ENCODE measurements at regions not wholly inside any gene's neighbourhood (a gene's known extent, or its start where the extent isn't known, plus 50 kb on each side); places are given as distances from the start of the nearest gene placed in this dataset.
A peak's percentile ranks its signal among the peaks of the same experiment; 100 is the strongest.

DNA sequence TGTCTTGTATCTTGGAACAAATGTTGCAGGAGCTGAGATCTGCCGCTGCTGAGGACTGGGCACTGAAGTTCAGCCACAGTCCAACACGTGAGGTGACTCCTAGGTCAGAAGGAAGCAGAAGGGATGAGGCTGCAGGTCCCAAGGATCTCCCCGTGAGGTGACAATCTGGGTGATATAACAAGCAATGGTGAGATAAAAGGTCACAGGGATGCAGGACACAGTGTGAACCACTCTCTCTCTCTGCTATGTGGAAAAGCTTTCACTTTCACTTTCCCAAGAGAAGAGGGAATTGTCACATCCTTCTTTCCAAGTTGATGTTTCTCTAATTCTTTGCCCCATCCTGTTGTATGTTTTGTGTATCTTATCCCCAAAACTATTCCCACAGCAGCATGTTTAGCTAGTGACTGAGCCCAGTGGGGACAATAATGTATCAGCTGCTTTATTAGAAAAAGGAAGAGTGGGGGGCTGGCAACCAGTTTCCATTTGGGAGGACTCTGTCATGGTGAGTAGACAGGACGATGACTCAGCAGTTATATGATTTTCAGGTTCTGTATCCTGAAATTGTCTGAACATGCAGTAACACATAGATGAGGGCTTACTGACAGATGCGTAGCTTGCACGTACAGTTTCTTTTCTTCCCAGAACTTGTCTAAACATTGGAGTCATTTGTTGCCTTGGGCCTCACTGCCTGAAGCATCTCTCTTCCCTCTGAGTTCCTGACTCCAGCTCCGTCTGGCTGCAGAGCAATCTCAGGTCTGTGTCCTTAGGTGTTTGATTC lies 1415.8 kb upstream of the TENM3 start:
- Histone ChIP-seq H3K36me3 (ENCODE audit: insufficient read depth, low read length) (no peaks in the 10 kb centered on the region), H2AFZ (ENCODE audit: low read depth, low read length) (peak overlapping the region; percentile 69), H3K4me1 (ENCODE audit: insufficient read depth, low read length) (peaks cover 13% of the 10 kb centered on the region), H3K27me3 (ENCODE audit: insufficient read depth, low read length, poor library complexity) (no peaks in the 10 kb centered on the region), H3K79me2 (ENCODE audit: insufficient read depth, low read length) (no peaks in the 10 kb centered on the region), H3K9me3 (ENCODE audit: insufficient read depth, low read length, severe bottlenecking) (no peaks in the 10 kb centered on the region), H3K27ac (ENCODE audit: low read length) (peak overlapping the region; percentile 32), H3K4me2 (ENCODE audit: insufficient read depth, low read length) (peak overlapping the region; percentile 58), H4K20me1 (ENCODE audit: insufficient read depth, low read length) (no peaks in the 10 kb centered on the region), H3K9ac (ENCODE audit: low read depth, low read length) (peak overlapping the region; percentile 12; the same call in 1 of the 2 replicates), H3K4me3 (ENCODE audit: low read depth in 1 of 2, low read length in 2 of 2) (peak overlapping the region in 1 of 2 experiments; percentile 32; a peak in 2 of 4 replicates)
- TF ChIP-seq CTCF (IDR thresholded peaks at IDR 0.05; ENCODE audit: borderline replicate concordance, extremely low read depth, low read length, poor library complexity, severe bottlenecking) (no peak), EZH2 (IDR thresholded peaks at IDR 0.05; ENCODE audit: borderline replicate concordance, low read depth, low read length, severe bottlenecking) (no peak)
- DNase-seq (peak; percentile 18), ATAC-seq (ENCODE audit: insufficient read depth, low read depth) (peak; percentile 88)

- H3K36me3 ChIP-seq (ENCODE audit: insufficient read depth, low read length) = no peaks in the 10 kb centered on the region
- no peak overlapping the region for H3K4me2 ChIP-seq (ENCODE audit: insufficient read depth, low read length)
- no peaks in the 10 kb centered on the region for H4K20me1 ChIP-seq (ENCODE audit: insufficient read depth, low read length)
- no peaks in the 10 kb centered on the region for H3K27me3 ChIP-seq (ENCODE audit: insufficient read depth, low read length, poor library complexity)
- no peaks in the 10 kb centered on the region for H3K9me3 ChIP-seq (ENCODE audit: insufficient read depth, low read length, severe bottlenecking)
- no peak overlapping the region for H3K9ac ChIP-seq (ENCODE audit: low read depth, low read length)
- peak; percentile 26 for DNase-seq
- no peak overlapping the region for H3K4me3 ChIP-seq (ENCODE audit: low read depth in 1 of 2, low read length in 2 of 2)
- no peak for TF ChIP-seq EZH2 (IDR thresholded peaks at IDR 0.05; ENCODE audit: borderline replicate concordance, low read depth, low read length, severe bottlenecking)
- TF ChIP-seq CTCF (IDR thresholded peaks at IDR 0.05; ENCODE audit: borderline replicate concordance, extremely low read depth, low read length, poor library complexity, severe bottlenecking) = peak; percentile 76
- no peak overlapping the region for H2AFZ ChIP-seq (ENCODE audit: low read depth, low read length)
- H3K4me1 ChIP-seq (ENCODE audit: insufficient read depth, low read length) = peaks cover 13% of the 10 kb centered on the region
- no peaks in the 10 kb centered on the region for H3K79me2 ChIP-seq (ENCODE audit: insufficient read depth, low read length)
- ATAC-seq (ENCODE audit: insufficient read depth, low read depth) = peak; percentile 45; the same call in 1 of the 3 replicates
- H3K27ac ChIP-seq (ENCODE audit: low read length) = no peak overlapping the region
Measured at GRCh38 chr4:180828455-180829018, 1414.7 kb upstream of the TENM3 start.

GRCh38 chr4:180832073-180832472 lies 1411.1 kb upstream of the TENM3 start:
- Histone ChIP-seq H2AFZ (ENCODE audit: low read depth, low read length) (no peak overlapping the region), H3K9ac (ENCODE audit: low read depth, low read length) (no peak overlapping the region), H3K9me3 (ENCODE audit: insufficient read depth, low read length, severe bottlenecking) (no peaks in the 10 kb centered on the region), H3K4me3 (ENCODE audit: low read depth in 1 of 2, low read length in 2 of 2) (no peak overlapping the region), H3K27ac (ENCODE audit: low read length) (no peak overlapping the region), H4K20me1 (ENCODE audit: insufficient read depth, low read length) (no peaks in the 10 kb centered on the region), H3K4me2 (ENCODE audit: insufficient read depth, low read length) (no peak overlapping the region), H3K79me2 (ENCODE audit: insufficient read depth, low read length) (no peaks in the 10 kb centered on the region), H3K27me3 (ENCODE audit: insufficient read depth, low read length, poor library complexity) (no peaks in the 10 kb centered on the region), H3K36me3 (ENCODE audit: insufficient read depth, low read length) (no peaks in the 10 kb centered on the region), H3K4me1 (ENCODE audit: insufficient read depth, low read length) (peaks cover 9% of the 10 kb centered on the region)
- ATAC-seq (ENCODE audit: insufficient read depth, low read depth) = no peak
- DNase-seq = no peak
- TF ChIP-seq EZH2 (IDR thresholded peaks at IDR 0.05; ENCODE audit: borderline replicate concordance, low read depth, low read length, severe bottlenecking) (no peak), CTCF (IDR thresholded peaks at IDR 0.05; ENCODE audit: borderline replicate concordance, extremely low read depth, low read length, poor library complexity, severe bottlenecking) (peak; percentile 13)
